Keratinocyte (primary cell): ENCODE measurements at regions not wholly inside any gene's neighbourhood (a gene's known extent, or its start where the extent isn't known, plus 50 kb on each side); places are given as distances from the start of the nearest gene placed in this dataset.

Experiments
- DNase-seq: peaks from one replicate; pipeline ENCODE4 v3.0.0-alpha.2; 2011; ENCODE audit warnings: low read depth, missing footprints, low spot score
- FAIRE-seq: peaks from 2 replicates; lab custom pipeline; 2011; peaks lifted over from hg19 to GRCh38; lab: Jason Lieb, UNC
- H2AFZ ChIP-seq: 2 replicates; pipeline ENCODE4 v1.6.0; 2012; ENCODE audit warnings: low read length, control low read depth, inconsistent platforms; ENCODE audit not compliant: control insufficient read depth
- H3K27ac ChIP-seq: 2 replicates; pipeline ENCODE4 v1.5.1; 2011; ENCODE audit warnings: low read length; ENCODE audit not compliant: control insufficient read depth, insufficient read depth
- H3K27me3 ChIP-seq: 3 replicates; pipeline ENCODE4 v1.6.0; 2011; ENCODE audit warnings: low read length; ENCODE audit not compliant: control insufficient read depth, insufficient read depth; ENCODE audit errors: extremely low read depth
- H3K36me3 ChIP-seq, 2 experiments: 2 replicates in 1 of 2; 3 replicates in 1 of 2; pipeline ENCODE4 v1.5.1; 2011; ENCODE audit warnings: low read length in 2 of 2, mild to moderate bottlenecking in 1 of 2; ENCODE audit not compliant: control insufficient read depth in 2 of 2, insufficient read depth in 2 of 2; ENCODE audit errors: extremely low read depth in 1 of 2
- H3K4me1 ChIP-seq: 3 replicates; pipeline ENCODE4 v1.5.1; 2011; ENCODE audit warnings: low read length; ENCODE audit not compliant: control insufficient read depth, insufficient read depth; ENCODE audit errors: extremely low read depth
- H3K4me2 ChIP-seq: 3 replicates; pipeline ENCODE4 v1.6.0; 2011; ENCODE audit warnings: low read depth, low read length; ENCODE audit not compliant: control insufficient read depth, insufficient read depth; ENCODE audit errors: extremely low read depth
- H3K4me3 ChIP-seq, 3 experiments: fragments of 200-600 bp in 1 of 3; sonication (generic) in 1 of 3; 2 replicates in 2 of 3; 3 replicates in 1 of 3; pipeline ENCODE4 v1.5.1; 2011 to 2016; ENCODE audit warnings: low read length in 3 of 3, mild to moderate bottlenecking in 3 of 3, control low read depth in 2 of 3, inconsistent platforms in 1 of 3, low read depth in 1 of 3, mixed read lengths in 1 of 3, mixed run types in 1 of 3, moderate library complexity in 1 of 3; ENCODE audit not compliant: control insufficient read depth in 2 of 3, insufficient read depth in 2 of 3; ENCODE audit errors: extremely low read depth in 1 of 3
- H3K79me2 ChIP-seq: 2 replicates; pipeline ENCODE4 v1.6.0; 2012; ENCODE audit warnings: low read length; ENCODE audit not compliant: control insufficient read depth, insufficient read depth
- H3K9ac ChIP-seq: 3 replicates; pipeline ENCODE4 v1.6.0; 2011; ENCODE audit warnings: low read length; ENCODE audit not compliant: control insufficient read depth, insufficient read depth; ENCODE audit errors: extremely low read depth
- H3K9me1 ChIP-seq: 3 replicates; pipeline ENCODE4 v1.6.0; 2011; ENCODE audit warnings: low read length; ENCODE audit not compliant: control insufficient read depth, insufficient read depth; ENCODE audit errors: extremely low read depth
- H3K9me3 ChIP-seq: 2 replicates; pipeline ENCODE4 v1.5.1; 2012; ENCODE audit warnings: low read depth, low read length; ENCODE audit not compliant: control insufficient read depth
- H4K20me1 ChIP-seq: 3 replicates; pipeline ENCODE4 v1.6.0; 2011; ENCODE audit warnings: low read length; ENCODE audit not compliant: control insufficient read depth, insufficient read depth; ENCODE audit errors: extremely low read depth
- EZH2 ChIP-seq: IDR thresholded peaks from one replicate; pipeline ENCODE4 v1.6.1; 2012; ENCODE audit warnings: inconsistent platforms, mild to moderate bottlenecking, low read length, moderate library complexity
- dilution Hi-C: fragments of 300-500 bp; cut with MboI; formaldehyde crosslinking; loops from one replicate; pipeline ENCODE4 v1.7.0; 2020; ENCODE audit warnings: low sequenced_read_pairs; ENCODE audit not compliant: extremely low pct_ligation_motif_present
- TF ChIP-seq, protein P1 (sequence below), 3 experiments: IDR thresholded peaks in 1 of 3; conservative IDR thresholded peaks in 1 of 3; optimal IDR thresholded peaks in 1 of 3; 2 replicates in 2 of 3; 3 replicates in 1 of 3; pipeline versions ENCODE3 to v1.5.1; 2011; ENCODE audit warnings: low read length in 3 of 3, mild to moderate bottlenecking in 3 of 3, moderate library complexity in 2 of 3, control low read depth in 1 of 3, inconsistent platforms in 1 of 3; ENCODE audit not compliant: insufficient read depth in 2 of 3; ENCODE audit errors: extremely low read depth in 1 of 3

DNA sequence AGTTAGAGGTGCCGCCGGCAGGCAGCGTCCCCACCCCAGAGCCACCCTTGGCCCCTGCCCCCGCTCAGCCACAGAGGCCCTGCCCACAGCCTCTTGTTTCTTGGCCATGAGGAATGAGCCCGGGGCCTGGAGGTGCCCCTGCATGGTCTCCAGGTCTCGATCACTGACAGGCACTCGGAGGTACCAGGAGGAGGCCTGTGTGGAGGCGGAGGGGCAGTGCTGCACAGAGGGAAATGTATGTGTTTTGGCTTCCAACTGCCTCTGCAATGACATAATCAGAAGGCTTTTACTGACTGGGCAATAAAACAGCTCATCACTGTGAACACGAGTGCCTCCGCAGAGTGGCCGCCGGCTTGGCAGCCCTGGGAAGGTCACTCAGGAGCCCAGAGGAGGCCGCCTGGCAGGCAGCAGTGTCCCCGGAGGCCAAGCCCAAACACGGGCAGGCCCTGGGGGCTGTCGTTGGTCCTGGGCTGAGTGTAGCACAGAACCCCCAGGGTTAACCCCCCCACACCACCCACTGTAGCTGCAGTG is 61.1 kb upstream of the GATA5 start:
- peaks cover 61% of the 10 kb centered on the region for H3K27me3 ChIP-seq

DNA sequence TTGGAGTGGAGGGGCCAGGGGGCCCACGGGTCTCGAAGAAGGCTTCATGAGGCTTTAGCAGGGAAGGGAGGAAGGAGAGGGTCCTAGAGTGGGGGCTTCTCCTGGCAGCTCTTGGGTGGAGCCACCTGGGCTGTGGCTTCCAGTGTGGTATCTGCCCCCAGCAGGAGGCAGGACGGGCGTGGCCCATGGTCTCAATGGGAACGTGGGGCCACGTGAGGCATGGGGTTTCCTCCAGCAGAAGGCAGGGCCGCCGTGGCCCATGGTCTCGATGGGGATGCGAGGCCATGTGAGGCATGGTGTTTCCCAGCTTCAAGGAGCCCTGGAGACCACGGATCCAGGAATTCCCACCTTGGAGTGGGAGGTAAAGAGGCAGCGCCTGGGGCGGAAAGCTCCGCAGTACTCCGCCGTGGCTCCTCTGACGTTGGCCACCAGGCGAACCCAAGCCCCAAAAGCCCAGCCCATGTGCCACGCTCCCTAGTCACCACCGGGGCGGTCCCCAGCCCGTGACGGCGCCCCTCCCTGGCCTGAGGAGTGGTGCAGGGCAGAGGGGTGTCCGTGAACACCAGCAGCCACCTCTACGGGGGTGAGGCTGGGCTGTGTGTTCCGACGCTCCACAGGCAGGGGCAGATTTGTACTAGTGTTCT is 62.0 kb upstream of the GATA5 start:
- Histone ChIP-seq H3K9ac (no peak overlapping the region), H3K79me2 (no peaks in the 10 kb centered on the region), H3K9me3 (no peaks in the 10 kb centered on the region), H3K4me3 (no peak overlapping the region), H3K4me2 (no peak overlapping the region), H3K27me3 (peaks cover 64% of the 10 kb centered on the region), H2AFZ (no peak overlapping the region), H3K4me1 (no peaks in the 10 kb centered on the region), H4K20me1 (no peaks in the 10 kb centered on the region), H3K27ac (no peak overlapping the region), H3K36me3 (no peaks in the 10 kb centered on the region), H3K9me1 (no peaks in the 10 kb centered on the region)
- no peak for TF ChIP-seq EZH2
- TF ChIP-seq, protein P1, sequence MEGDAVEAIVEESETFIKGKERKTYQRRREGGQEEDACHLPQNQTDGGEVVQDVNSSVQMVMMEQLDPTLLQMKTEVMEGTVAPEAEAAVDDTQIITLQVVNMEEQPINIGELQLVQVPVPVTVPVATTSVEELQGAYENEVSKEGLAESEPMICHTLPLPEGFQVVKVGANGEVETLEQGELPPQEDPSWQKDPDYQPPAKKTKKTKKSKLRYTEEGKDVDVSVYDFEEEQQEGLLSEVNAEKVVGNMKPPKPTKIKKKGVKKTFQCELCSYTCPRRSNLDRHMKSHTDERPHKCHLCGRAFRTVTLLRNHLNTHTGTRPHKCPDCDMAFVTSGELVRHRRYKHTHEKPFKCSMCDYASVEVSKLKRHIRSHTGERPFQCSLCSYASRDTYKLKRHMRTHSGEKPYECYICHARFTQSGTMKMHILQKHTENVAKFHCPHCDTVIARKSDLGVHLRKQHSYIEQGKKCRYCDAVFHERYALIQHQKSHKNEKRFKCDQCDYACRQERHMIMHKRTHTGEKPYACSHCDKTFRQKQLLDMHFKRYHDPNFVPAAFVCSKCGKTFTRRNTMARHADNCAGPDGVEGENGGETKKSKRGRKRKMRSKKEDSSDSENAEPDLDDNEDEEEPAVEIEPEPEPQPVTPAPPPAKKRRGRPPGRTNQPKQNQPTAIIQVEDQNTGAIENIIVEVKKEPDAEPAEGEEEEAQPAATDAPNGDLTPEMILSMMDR (optimal IDR thresholded peaks at IDR 0.05 in 1 of 3, IDR thresholded peaks at IDR 0.05 in 1 of 3, conservative IDR thresholded peaks at IDR 0.05 in 1 of 3; ENCODE audit: extremely low read depth in 1 of 3, insufficient read depth in 2 of 3, low read length in 3 of 3): no peak
- no peak for FAIRE-seq
- dilution Hi-C loops: loop anchor here (25.0 kb wide), 1 partner anchor 100 kb away; the partner anchor contains the start of gene RBBP8NL
- no peak for DNase-seq

More for the DNA sequence above, 61.1 kb upstream of the GATA5 start:
- Histone ChIP-seq H3K9ac (no peak overlapping the region), H3K79me2 (no peaks in the 10 kb centered on the region), H3K4me2 (no peak overlapping the region), H2AFZ (no peak overlapping the region), H3K4me1 (no peaks in the 10 kb centered on the region), H3K27ac (no peak overlapping the region), H3K4me3 (no peak overlapping the region), H3K9me3 (no peaks in the 10 kb centered on the region), H3K36me3 (no peaks in the 10 kb centered on the region), H4K20me1 (no peaks in the 10 kb centered on the region), H3K9me1 (no peaks in the 10 kb centered on the region)
- dilution Hi-C loops: loop anchor here (25.0 kb wide), 1 partner anchor 100 kb away; the partner anchor contains the start of gene RBBP8NL
- TF ChIP-seq, protein P1 (optimal IDR thresholded peaks at IDR 0.05 in 1 of 3, IDR thresholded peaks at IDR 0.05 in 1 of 3, conservative IDR thresholded peaks at IDR 0.05 in 1 of 3; ENCODE audit: extremely low read depth in 1 of 3, insufficient read depth in 2 of 3, low read length in 3 of 3): no peak
- no peak for TF ChIP-seq EZH2
- FAIRE-seq (no peak), DNase-seq (no peak)
